ENCODE measurements at regions not wholly inside any gene's neighbourhood (a gene's known extent, or its start where the extent isn't known, plus 50 kb on each side); places are given as distances from the start of the nearest gene placed in this dataset.

DNA sequence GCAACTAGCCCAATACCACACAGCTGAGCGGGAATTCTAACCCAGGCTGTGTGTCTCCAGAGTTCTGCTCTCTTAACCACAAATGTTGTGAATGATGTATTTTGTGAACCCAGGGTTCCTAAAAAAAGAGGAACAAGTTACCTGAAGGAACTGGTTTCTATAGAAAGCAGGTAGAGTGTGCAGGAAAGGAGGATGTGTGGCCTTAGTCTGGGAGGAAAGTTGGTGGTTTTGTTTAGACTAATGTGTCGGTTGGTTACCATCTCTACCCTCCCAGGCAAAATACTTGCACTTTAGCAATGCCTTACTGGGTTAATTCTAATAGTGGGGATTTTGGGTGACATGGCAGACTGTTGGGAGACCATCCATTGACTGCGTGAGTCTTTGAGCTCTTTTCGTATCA is 143.3 kb downstream of the SCP2D1 start:
- in situ Hi-C loops (cut with MboI; ENCODE audit: low pct_unique_long_range_greater_than_20kb, low sequenced_read_pairs), result no loop called here
- no peak for DNase-seq

GRCh38 chr20:18957328-18957727 is 143.7 kb downstream of the SCP2D1 start:
- in situ Hi-C loops (cut with MboI; ENCODE audit: low pct_unique_long_range_greater_than_20kb, low sequenced_read_pairs), result no loop called here
- no peak for DNase-seq

DNA sequence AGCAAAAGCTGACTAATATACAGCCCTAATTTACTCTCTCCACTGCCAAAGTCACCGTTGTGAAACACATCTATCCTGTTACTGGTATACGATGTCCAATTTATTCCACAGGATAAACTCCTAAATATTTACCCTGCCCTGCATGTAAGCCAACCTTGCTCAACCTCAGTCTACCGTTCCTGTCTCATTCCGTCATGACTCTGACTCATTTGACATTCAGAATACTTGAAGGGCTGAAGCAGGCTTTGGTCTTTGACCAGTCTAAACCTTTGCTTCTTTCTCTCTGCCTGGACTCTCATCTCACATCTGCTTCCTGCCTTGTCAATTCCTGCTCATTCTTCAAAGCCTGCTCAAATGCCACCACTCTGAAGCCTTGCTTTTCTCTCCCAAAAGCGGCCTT is 157.5 kb downstream of the SCP2D1 start:
- no peak for DNase-seq
- in situ Hi-C loops (cut with MboI; ENCODE audit: low pct_unique_long_range_greater_than_20kb, low sequenced_read_pairs), result no loop called here

GRCh38 chr20:18971574-18971973 is 158.0 kb downstream of the SCP2D1 start:
- DNase-seq, result no peak
- in situ Hi-C loops (cut with MboI; ENCODE audit: low pct_unique_long_range_greater_than_20kb, low sequenced_read_pairs), result no loop called here

DNA sequence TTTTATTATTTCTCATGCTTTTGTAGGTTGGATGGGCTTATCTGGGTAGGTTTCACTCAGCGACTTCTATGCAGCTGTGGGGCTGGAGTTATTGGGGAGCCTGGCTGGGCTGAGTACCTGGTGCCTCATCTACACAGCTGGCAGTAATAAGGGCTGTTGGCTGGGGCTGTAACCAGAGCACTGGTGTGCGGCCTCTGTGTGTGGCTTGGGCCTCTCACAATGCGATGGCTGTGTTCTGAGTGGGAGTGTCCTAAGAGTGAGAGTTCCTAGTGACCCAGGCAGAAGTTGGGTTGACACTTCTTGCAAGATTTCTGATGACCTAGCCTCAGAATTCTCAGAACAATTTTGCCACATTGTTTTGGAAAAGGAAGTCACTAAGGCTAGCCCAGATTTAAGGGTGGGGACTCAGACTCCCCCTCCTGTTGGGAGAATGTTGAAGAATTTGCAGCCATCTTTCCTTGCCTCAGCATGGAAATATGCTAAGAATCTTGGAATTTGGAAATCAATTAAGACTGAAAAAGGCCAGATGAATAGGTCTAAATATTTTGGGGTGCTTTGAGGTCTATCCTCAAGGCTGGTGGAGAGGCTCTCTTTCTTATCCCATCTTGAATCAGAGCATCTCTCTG is 158.8 kb downstream of the SCP2D1 start:
- in situ Hi-C loops (cut with MboI; ENCODE audit: low pct_unique_long_range_greater_than_20kb, low sequenced_read_pairs), result no loop called here
- no peak for DNase-seq

DNA sequence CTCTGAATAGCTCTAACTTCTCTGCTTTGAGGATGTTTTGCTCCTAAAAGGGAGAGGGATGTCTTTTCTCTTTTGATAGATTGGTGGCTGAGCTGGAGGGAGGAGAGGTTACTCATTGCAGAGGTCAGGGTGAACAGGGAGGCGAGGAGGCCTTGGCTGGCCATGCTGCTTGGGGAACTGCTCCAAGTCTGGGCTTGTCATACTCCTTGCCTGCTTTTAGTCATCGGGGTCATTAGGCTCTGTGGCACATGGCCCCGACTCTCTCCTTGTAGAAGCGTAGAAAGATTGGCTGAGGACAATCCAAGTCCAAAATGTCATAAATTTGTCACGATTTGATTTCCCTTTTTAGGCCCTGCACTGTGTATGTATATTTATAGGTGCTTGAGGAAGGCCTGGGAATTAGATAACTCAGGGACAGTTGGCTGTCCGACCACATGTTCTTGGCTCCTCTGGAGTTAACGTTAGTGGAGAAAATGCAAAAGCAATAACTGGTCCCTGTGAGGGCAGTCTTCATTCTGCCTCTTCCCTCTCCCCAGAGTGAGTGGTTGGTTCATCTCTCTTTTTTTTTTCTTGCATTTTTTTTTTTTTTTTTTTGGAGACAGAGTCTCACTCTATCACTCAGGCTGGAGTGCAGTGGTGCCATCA is 160.1 kb downstream of the SCP2D1 start:
- in situ Hi-C loops (cut with MboI; ENCODE audit: low pct_unique_long_range_greater_than_20kb, low sequenced_read_pairs), result no loop called here
- no peak for DNase-seq

GRCh38 chr20:18974660-18975059 is 161.1 kb downstream of the SCP2D1 start:
- DNase-seq, result no peak
- in situ Hi-C loops (cut with MboI; ENCODE audit: low pct_unique_long_range_greater_than_20kb, low sequenced_read_pairs), result no loop called here

GRCh38 chr20:18977441-18977840 is 163.9 kb downstream of the SCP2D1 start:
- DNase-seq, result no peak
- in situ Hi-C loops (cut with MboI; ENCODE audit: low pct_unique_long_range_greater_than_20kb, low sequenced_read_pairs), result no loop called here

GRCh38 chr20:18978311-18978710 is 164.7 kb downstream of the SCP2D1 start:
- in situ Hi-C loops (cut with MboI; ENCODE audit: low pct_unique_long_range_greater_than_20kb, low sequenced_read_pairs), result no loop called here
- no peak for DNase-seq

- no peak for DNase-seq
- in situ Hi-C loops (cut with MboI; ENCODE audit: low pct_unique_long_range_greater_than_20kb, low sequenced_read_pairs), result no loop called here
Observed at GRCh38 chr20:18979132-18979531, 165.5 kb downstream of the SCP2D1 start.

DNA sequence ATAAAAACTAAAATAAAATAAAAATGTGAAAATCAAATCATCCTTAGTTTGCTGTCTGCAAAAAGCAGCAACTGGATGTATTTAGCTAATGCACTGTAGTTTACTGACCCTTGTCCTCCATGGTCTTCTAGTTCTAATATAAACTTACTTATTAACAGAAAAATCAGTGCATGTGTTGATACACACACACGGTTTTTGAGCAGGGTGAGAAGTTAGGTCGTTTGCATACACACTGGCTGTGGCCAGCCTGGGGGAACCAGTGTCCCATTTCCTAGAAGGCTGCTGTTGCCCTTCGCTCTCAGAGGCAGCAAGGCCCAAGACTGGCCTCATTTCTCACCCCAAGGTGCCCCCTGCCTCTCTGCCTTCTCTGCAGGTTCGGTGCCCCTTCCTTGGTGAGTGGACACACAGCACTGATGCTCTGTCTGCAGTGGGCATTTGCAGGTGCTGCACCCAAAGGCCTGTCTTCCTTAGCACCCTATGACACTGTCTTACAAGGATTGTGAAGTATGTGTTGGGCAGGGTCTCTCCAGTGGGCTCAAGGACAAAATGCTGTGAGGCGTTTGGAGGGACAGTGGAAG is 168.5 kb downstream of the SCP2D1 start:
- no peak for DNase-seq
- in situ Hi-C loops (cut with MboI; ENCODE audit: low pct_unique_long_range_greater_than_20kb, low sequenced_read_pairs), result no loop called here

GRCh38 chr20:18983796-18984195 is 170.2 kb downstream of the SCP2D1 start:
- no peak for DNase-seq
- in situ Hi-C loops (cut with MboI; ENCODE audit: low pct_unique_long_range_greater_than_20kb, low sequenced_read_pairs), result no loop called here

- no peak for DNase-seq
- in situ Hi-C loops (cut with MboI; ENCODE audit: low pct_unique_long_range_greater_than_20kb, low sequenced_read_pairs), result no loop called here
Observed at GRCh38 chr20:18984238-18985200, 170.9 kb downstream of the SCP2D1 start.

- in situ Hi-C loops (cut with MboI; ENCODE audit: low pct_unique_long_range_greater_than_20kb, low sequenced_read_pairs), result no loop called here
- no peak for DNase-seq
Observed at GRCh38 chr20:18985551-18985950, 172.0 kb downstream of the SCP2D1 start.

DNA sequence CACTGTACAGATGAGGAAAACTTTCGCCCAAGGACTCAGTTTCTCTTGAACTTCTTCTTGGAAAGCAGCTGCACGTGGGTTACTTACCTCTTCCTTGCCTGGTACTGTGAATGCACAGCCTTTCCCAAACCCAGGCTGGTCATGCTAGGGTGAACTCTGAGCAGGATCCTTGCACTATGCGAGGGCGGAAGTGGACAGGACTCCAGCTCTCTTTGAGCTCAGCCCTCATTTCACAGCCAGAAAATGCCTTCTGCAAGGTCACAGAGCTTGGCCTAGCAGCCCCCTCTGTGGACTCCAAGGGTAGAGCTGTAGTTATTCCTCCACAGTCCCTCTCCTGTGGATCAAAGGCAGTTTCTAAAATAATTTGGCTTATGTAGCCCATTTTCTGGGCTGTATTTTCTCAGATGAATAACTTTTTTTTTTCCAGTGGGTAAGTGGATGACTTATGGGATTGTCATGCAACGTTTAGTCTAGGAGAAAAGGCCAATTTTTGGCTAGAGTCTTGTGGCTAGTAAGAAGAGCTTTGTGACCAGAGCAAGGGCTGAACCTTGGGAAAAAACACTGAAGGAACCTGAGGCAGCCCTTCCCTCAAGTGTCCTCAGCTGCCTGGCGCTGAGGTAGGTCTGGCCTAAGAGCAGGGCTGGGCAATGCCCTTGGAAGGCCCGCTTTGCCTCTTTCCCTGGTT is 172.7 kb downstream of the SCP2D1 start:
- DNase-seq, result no peak
- in situ Hi-C loops (cut with MboI; ENCODE audit: low pct_unique_long_range_greater_than_20kb, low sequenced_read_pairs), result no loop called here

DNA sequence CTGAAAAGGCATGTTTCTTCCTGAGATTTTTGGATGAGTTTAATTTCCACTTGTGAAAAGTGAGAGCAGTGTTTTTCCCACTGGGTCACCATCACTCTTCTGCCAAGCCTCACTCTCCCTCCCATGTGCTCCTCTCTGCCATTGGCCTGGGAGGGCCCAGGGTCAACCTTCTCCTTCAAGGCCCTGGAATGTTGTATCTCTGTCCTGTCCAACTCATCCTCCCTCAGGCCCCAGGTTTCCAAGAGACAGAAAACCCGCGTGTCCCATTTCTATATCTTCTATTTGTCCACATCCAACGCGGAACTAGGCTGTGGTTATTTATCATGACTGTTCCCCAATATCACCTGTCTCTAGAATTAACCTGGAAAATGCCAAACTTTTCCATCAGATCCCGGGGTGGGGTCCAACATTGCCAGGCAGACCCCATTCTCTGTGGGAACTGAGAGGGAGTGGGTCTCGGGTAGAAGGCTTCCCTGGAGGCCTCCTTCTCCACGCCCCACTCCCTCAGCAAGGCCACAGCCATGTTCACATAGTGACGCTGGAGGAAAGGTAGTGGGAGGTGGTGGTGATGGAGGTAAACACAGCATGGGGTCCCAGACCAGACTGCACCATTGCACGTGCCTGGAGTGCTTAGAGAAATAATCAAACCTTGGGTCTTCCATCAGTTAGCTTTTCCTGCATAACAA is 173.5 kb downstream of the SCP2D1 start:
- no peak for DNase-seq
- in situ Hi-C loops (cut with MboI; ENCODE audit: low pct_unique_long_range_greater_than_20kb, low sequenced_read_pairs), result no loop called here

GRCh38 chr20:18987781-18988360 is 174.3 kb downstream of the SCP2D1 start:
- no peak for DNase-seq
- in situ Hi-C loops (cut with MboI; ENCODE audit: low pct_unique_long_range_greater_than_20kb, low sequenced_read_pairs), result no loop called here

DNA sequence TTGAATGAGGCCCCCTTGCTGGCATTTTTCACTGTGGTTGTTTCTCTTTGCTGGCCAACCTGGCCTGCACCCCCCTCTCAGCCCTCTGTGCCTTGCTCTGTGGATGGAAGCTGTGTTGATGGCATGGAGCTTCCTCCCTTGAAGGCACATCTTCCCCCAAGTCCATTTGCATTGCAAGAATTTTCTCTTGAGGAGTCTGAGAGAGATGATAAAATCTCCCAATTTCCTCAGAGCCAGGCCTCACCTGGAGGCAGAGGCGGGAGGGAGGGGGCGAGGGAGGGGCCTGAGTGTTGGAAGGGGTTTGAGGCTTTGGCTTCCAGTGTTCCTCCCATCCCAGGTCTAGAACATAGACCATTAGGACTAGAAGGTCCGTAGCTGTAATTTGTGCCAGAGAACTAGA is 175.1 kb downstream of the SCP2D1 start:
- no peak for DNase-seq
- in situ Hi-C loops (cut with MboI; ENCODE audit: low pct_unique_long_range_greater_than_20kb, low sequenced_read_pairs), result no loop called here

Data from KBM-7 (cell line).